AG10803 (cell line): ENCODE measurements at regions not wholly inside any gene's neighbourhood (a gene's known extent, or its start where the extent isn't known, plus 50 kb on each side); places are given as distances from the start of the nearest gene placed in this dataset.

Experiments used
- DNase-seq: peaks from one replicate; pipeline ENCODE4 v3.0.0; 2010; ENCODE audit warnings: low read depth
- H3K4me3 ChIP-seq: 2 replicates; pipeline ENCODE4 v1.5.1; 2011; ENCODE audit warnings: mild to moderate bottlenecking, low read length, control low read depth
- CTCF ChIP-seq: conservative IDR thresholded peaks from 2 replicates; pipeline ENCODE4 v1.5.1; 2011; ENCODE audit warnings: mild to moderate bottlenecking, low read length, control low read depth, inconsistent platforms

GRCh38 chr18:23342506-23342905 is 110.6 kb upstream of the RIOK3 start:
- H3K4me3 ChIP-seq, result no peak overlapping the region
- TF ChIP-seq CTCF, result no peak
- no peak for DNase-seq

GRCh38 chr18:23350188-23350587 is 102.9 kb upstream of the RIOK3 start:
- DNase-seq, result no peak
- TF ChIP-seq CTCF, result no peak
- no peak overlapping the region for H3K4me3 ChIP-seq

- DNase-seq, result no peak
- no peak overlapping the region for H3K4me3 ChIP-seq
- TF ChIP-seq CTCF, result no peak
Observed at GRCh38 chr18:23351521-23351920, 101.6 kb upstream of the RIOK3 start.

GRCh38 chr18:23352042-23352441 is 101.0 kb upstream of the RIOK3 start:
- DNase-seq, result peak; percentile 30
- TF ChIP-seq CTCF, result no peak

GRCh38 chr18:23353459-23353858 is 99.6 kb upstream of the RIOK3 start:
- no peak overlapping the region for H3K4me3 ChIP-seq
- TF ChIP-seq CTCF, result no peak
- DNase-seq, result no peak

More at GRCh38 chr18:23352042-23352441, 101.0 kb upstream of the RIOK3 start:
- H3K4me3 ChIP-seq, result no peak overlapping the region

GRCh38 chr18:23354625-23355024 is 98.5 kb upstream of the RIOK3 start:
- no peak for DNase-seq
- no peak overlapping the region for H3K4me3 ChIP-seq
- TF ChIP-seq CTCF, result no peak

- no peak for DNase-seq
- no peak for TF ChIP-seq CTCF
- H3K4me3 ChIP-seq, result no peak overlapping the region
Observed at GRCh38 chr18:23355206-23355605, 97.9 kb upstream of the RIOK3 start.
